Left colon (tissue), 2 donors: ENCODE measurements at regions not wholly inside any gene's neighbourhood (a gene's known extent, or its start where the extent isn't known, plus 50 kb on each side); places are given as distances from the start of the nearest gene placed in this dataset.

Source experiments
- ATAC-seq: fragments of 200-7000 bp; cut with Tn5 transposase; one replicate; pipeline ENCODE4 v1.9.1; 2020; ENCODE audit warnings: mild to moderate bottlenecking, moderate library complexity
- DNase-seq, 2 donors: peaks; one replicate each; pipeline ENCODE4 v3.0.0-alpha.2; 2020
- intact Hi-C, 2 donors: fragments of 100-400 bp; cut with DNase I in 1 of 2; cut with micrococcal nuclease in 1 of 2; formaldehyde crosslinking; loops; one replicate each; pipeline versions ENCODE4 v1.11.2 to v1.14.0; 2022; cut with DNase I, micrococcal nuclease
- donor health status: DM: no; HTN: no; CAD: no.
- donor health status: DM: yes; HTN: yes; CAD: no.

- intact Hi-C loops: no loop called here
- ATAC-seq (no peak), DNase-seq (no peak)
Observed at GRCh38 chr9:86768709-86769108, 178.6 kb downstream of the GAS1 start.

GRCh38 chr9:86768020-86768419 lies 179.3 kb downstream of the GAS1 start:
- intact Hi-C loops: no loop called here
- ATAC-seq: no peak
- no peak for DNase-seq

GRCh38 chr9:86767373-86767772 lies 179.9 kb downstream of the GAS1 start:
- DNase-seq (no peak), ATAC-seq (no peak)
- intact Hi-C loops: no loop called here

GRCh38 chr9:86766912-86767311 lies 180.4 kb downstream of the GAS1 start:
- ATAC-seq (no peak), DNase-seq (no peak)
- intact Hi-C loops: no loop called here

GRCh38 chr9:86766511-86766910 lies 180.8 kb downstream of the GAS1 start:
- DNase-seq: no peak

GRCh38 chr9:86765746-86766430 lies 181.4 kb downstream of the GAS1 start:
- ATAC-seq: no peak
- intact Hi-C loops: no loop called here

More at GRCh38 chr9:86766511-86766910, 180.8 kb downstream of the GAS1 start:
- ATAC-seq: no peak
- intact Hi-C loops: no loop called here

GRCh38 chr9:86764671-86765343 lies 182.5 kb downstream of the GAS1 start:
- no peak for DNase-seq
- no peak for ATAC-seq
- intact Hi-C loops: no loop called here

More at GRCh38 chr9:86765746-86766430, 181.4 kb downstream of the GAS1 start:
- no peak for DNase-seq

GRCh38 chr9:86764221-86764624 lies 183.1 kb downstream of the GAS1 start:
- ATAC-seq (no peak), DNase-seq (no peak)
- intact Hi-C loops: no loop called here

GRCh38 chr9:86763791-86764190 lies 183.5 kb downstream of the GAS1 start:
- intact Hi-C loops: no loop called here
- DNase-seq: no peak

GRCh38 chr9:86757382-86757720 lies 190.0 kb downstream of the GAS1 start:
- no peak for DNase-seq
- no peak for ATAC-seq
- intact Hi-C loops: no loop called here

More at GRCh38 chr9:86763791-86764190, 183.5 kb downstream of the GAS1 start:
- ATAC-seq: no peak

GRCh38 chr9:86756576-86757381 lies 190.5 kb downstream of the GAS1 start:
- intact Hi-C loops: no loop called here
- ATAC-seq (no peak), DNase-seq (no peak)

GRCh38 chr9:86755561-86755941 lies 191.8 kb downstream of the GAS1 start:
- intact Hi-C loops: no loop called here
- ATAC-seq: no peak
- DNase-seq: no peak

- intact Hi-C loops: no loop called here
- DNase-seq (no peak), ATAC-seq (no peak)
Observed at GRCh38 chr9:86754581-86755560, 192.4 kb downstream of the GAS1 start.

GRCh38 chr9:86753836-86754235 lies 193.5 kb downstream of the GAS1 start:
- ATAC-seq: no peak
- intact Hi-C loops: no loop called here
- DNase-seq: no peak

GRCh38 chr9:86752733-86753132 lies 194.6 kb downstream of the GAS1 start:
- ATAC-seq (no peak), DNase-seq (no peak)
- intact Hi-C loops: no loop called here

GRCh38 chr9:86751956-86752355 lies 195.3 kb downstream of the GAS1 start:
- intact Hi-C loops: no loop called here
- DNase-seq (no peak), ATAC-seq (no peak)

GRCh38 chr9:86751207-86751606 lies 196.1 kb downstream of the GAS1 start:
- intact Hi-C loops: no loop called here
- no peak for DNase-seq
- no peak for ATAC-seq

- intact Hi-C loops: no loop called here
- DNase-seq (no peak), ATAC-seq (no peak)
Observed at GRCh38 chr9:86749894-86750255, 197.4 kb downstream of the GAS1 start.
